ENCODE measurements at regions not wholly inside any gene's neighbourhood (a gene's known extent, or its start where the extent isn't known, plus 50 kb on each side); places are given as distances from the start of the nearest gene placed in this dataset.
A peak's percentile ranks its signal among the peaks of the same experiment; 100 is the strongest.

DNA sequence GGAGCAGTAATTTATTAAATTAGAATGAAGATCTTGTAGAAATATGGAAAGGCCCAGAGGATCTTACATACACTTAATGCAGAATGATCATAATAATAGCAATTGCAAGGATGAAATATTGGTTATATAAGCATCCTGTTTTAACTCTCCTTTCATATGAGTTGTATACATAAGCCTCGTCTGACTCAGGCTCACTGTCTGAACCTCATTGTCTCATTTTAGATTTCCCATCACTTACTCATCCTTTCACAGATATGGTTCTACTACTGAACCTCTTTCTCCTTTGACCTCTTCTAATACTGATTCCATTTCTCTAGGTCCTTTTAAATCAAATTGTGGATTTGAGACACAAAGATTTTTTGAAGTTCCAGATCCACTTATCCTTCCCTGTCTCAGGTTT, 277.3 kb upstream of the TRPC5 start:
- TF ChIP-seq EZH2phosphoT487 (IDR thresholded peaks at IDR 0.05; ENCODE audit: borderline replicate concordance, low read length): no peak
- TF ChIP-seq EZH2 (IDR thresholded peaks at IDR 0.05; ENCODE audit: low read length, unreplicated experiment): no peak
- TF ChIP-seq CTCF (conservative IDR thresholded peaks at IDR 0.05; ENCODE audit: low read depth, low read length): no peak
- POLR2A ChIA-PET (ENCODE audit: unreplicated experiment): no interaction called here
- CTCF ChIA-PET: no interaction called here
- Histone ChIP-seq H3K4me1 (ENCODE audit: insufficient read depth, low read length) (no peaks in the 10 kb centered on the region), H3F3A (ENCODE audit: low read length, unreplicated experiment) (no peaks in the 10 kb centered on the region), H3K36me3 (ENCODE audit: low read depth, low read length) (no peaks in the 10 kb centered on the region), H3K9ac (ENCODE audit: low read length) (no peak overlapping the region), H3K27ac (ENCODE audit: low read length) (no peak overlapping the region), H3K4me3 (ENCODE audit: low read length) (no peak overlapping the region), H4K20me1 (ENCODE audit: low read length) (no peaks in the 10 kb centered on the region), H3K4me2 (ENCODE audit: low read length) (no peak overlapping the region), H3K9me2 (replicated peaks; ENCODE audit: low read length) (no peaks in the 10 kb centered on the region), H3K9me3 (ENCODE audit: low read length) (no peaks in the 10 kb centered on the region), H2AFZ (ENCODE audit: low read length) (no peak overlapping the region), H3K79me2 (ENCODE audit: low read length) (no peaks in the 10 kb centered on the region), H3K27me3 (ENCODE audit: low read length) (no peaks in the 10 kb centered on the region)
- BruUV-seq (replicated peaks): no TSS peak
- intact Hi-C loops (cut with micrococcal nuclease): no loop called here
- DNase-seq (no peak), ATAC-seq (no peak)

DNA sequence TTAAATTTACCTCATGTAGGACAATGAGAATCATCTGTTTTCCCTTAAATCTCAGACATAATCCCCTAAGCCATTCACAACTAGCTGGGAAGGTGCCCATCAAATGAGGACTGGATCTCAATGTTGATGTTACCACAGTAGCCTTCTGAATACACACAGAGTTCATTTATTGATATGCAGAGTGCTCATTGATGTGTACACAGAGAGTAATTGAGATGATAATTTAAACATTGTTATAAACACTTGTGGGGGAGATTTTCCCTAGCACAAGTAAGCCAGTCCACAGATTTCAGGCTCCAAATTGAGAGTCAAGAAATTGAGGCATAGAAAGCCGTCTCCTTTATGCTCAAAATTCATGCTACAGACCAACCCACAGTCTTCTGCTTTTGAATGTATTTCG, 273.4 kb upstream of the TRPC5 start:
- intact Hi-C loops (cut with micrococcal nuclease): no loop called here
- BruUV-seq (replicated peaks): no TSS peak
- Histone ChIP-seq H4K20me1 (ENCODE audit: low read length) (no peaks in the 10 kb centered on the region), H3K9ac (ENCODE audit: low read length) (no peak overlapping the region), H3K27me3 (ENCODE audit: low read length) (no peaks in the 10 kb centered on the region), H3K4me1 (ENCODE audit: insufficient read depth, low read length) (no peaks in the 10 kb centered on the region), H3K4me2 (ENCODE audit: low read length) (no peak overlapping the region), H3K27ac (ENCODE audit: low read length) (no peak overlapping the region), H3K79me2 (ENCODE audit: low read length) (no peaks in the 10 kb centered on the region), H3K4me3 (ENCODE audit: low read length) (no peak overlapping the region), H3K9me3 (ENCODE audit: low read length) (no peaks in the 10 kb centered on the region), H3F3A (ENCODE audit: low read length, unreplicated experiment) (no peaks in the 10 kb centered on the region), H2AFZ (ENCODE audit: low read length) (no peak overlapping the region), H3K9me2 (replicated peaks; ENCODE audit: low read length) (no peaks in the 10 kb centered on the region), H3K36me3 (ENCODE audit: low read depth, low read length) (no peaks in the 10 kb centered on the region)
- CTCF ChIA-PET: no interaction called here
- POLR2A ChIA-PET (ENCODE audit: unreplicated experiment): no interaction called here
- ATAC-seq (no peak), DNase-seq (no peak)
- no peak for TF ChIP-seq EZH2 (IDR thresholded peaks at IDR 0.05; ENCODE audit: low read length, unreplicated experiment)
- no peak for TF ChIP-seq EZH2phosphoT487 (IDR thresholded peaks at IDR 0.05; ENCODE audit: borderline replicate concordance, low read length)
- TF ChIP-seq CTCF (conservative IDR thresholded peaks at IDR 0.05; ENCODE audit: low read depth, low read length): no peak

GRCh38 chrX:112341598-112341997, 259.0 kb upstream of the TRPC5 start:
- H3K9me2 ChIP-seq (replicated peaks; ENCODE audit: low read length): no peaks in the 10 kb centered on the region
- DNase-seq: peak; percentile 40
- H2AFZ ChIP-seq (ENCODE audit: low read length): no peak overlapping the region
- H3K4me1 ChIP-seq (ENCODE audit: insufficient read depth, low read length): no peaks in the 10 kb centered on the region
- 0 out of 2 replicates have a peak overlapping the region, but pooled peaks have one; percentile 30 for H3K27ac ChIP-seq (ENCODE audit: low read length)
- no peak for ATAC-seq
- H3K79me2 ChIP-seq (ENCODE audit: low read length): no peaks in the 10 kb centered on the region
- ChIA-PET POLR2A (ENCODE audit: unreplicated experiment) (no interaction called here), CTCF (no interaction called here)
- no peak overlapping the region for H3K4me3 ChIP-seq (ENCODE audit: low read length)
- no peak for TF ChIP-seq EZH2phosphoT487 (IDR thresholded peaks at IDR 0.05; ENCODE audit: borderline replicate concordance, low read length)
- no peak for TF ChIP-seq EZH2 (IDR thresholded peaks at IDR 0.05; ENCODE audit: low read length, unreplicated experiment)
- TF ChIP-seq CTCF (conservative IDR thresholded peaks at IDR 0.05; ENCODE audit: low read depth, low read length): no peak
- H4K20me1 ChIP-seq (ENCODE audit: low read length): no peaks in the 10 kb centered on the region
- BruUV-seq (replicated peaks): no TSS peak
- H3K27me3 ChIP-seq (ENCODE audit: low read length): no peaks in the 10 kb centered on the region
- intact Hi-C loops (cut with micrococcal nuclease): no loop called here
- no peaks in the 10 kb centered on the region for H3K9me3 ChIP-seq (ENCODE audit: low read length)
- no peak overlapping the region for H3K4me2 ChIP-seq (ENCODE audit: low read length)
- no peaks in the 10 kb centered on the region for H3F3A ChIP-seq (ENCODE audit: low read length, unreplicated experiment)
- no peak overlapping the region for H3K9ac ChIP-seq (ENCODE audit: low read length)
- H3K36me3 ChIP-seq (ENCODE audit: low read depth, low read length): no peaks in the 10 kb centered on the region

Data from PC-3 (cell line).